Smooth muscle cell (in vitro differentiated cells): ENCODE measurements at regions not wholly inside any gene's neighbourhood (a gene's known extent, or its start where the extent isn't known, plus 50 kb on each side); places are given as distances from the start of the nearest gene placed in this dataset.

Source experiments
- DNase-seq: peaks from one replicate; lab custom pipeline; 2025; ENCODE audit not compliant: unreplicated experiment; lab: John Stamatoyannopoulos, UW
- H2AFZ ChIP-seq: fragments of 200-600 bp; sonication (generic); 2 replicates; pipeline ENCODE4 v1.6.0; 2016; ENCODE audit warnings: antibody characterized with exemption, low read depth, mild to moderate bottlenecking
- H3F3A ChIP-seq: fragments of 200-600 bp; sonication (generic); 2 replicates; pipeline ENCODE4 v1.6.0; 2017; ENCODE audit warnings: antibody characterized with exemption, low read depth
- H3K27ac ChIP-seq: fragments of 200-600 bp; sonication (generic); 2 replicates; pipeline ENCODE4 v1.5.1; 2016; ENCODE audit warnings: low read depth, mild to moderate bottlenecking
- H3K27me3 ChIP-seq: fragments of 200-600 bp; sonication (generic); 2 replicates; pipeline ENCODE4 v1.6.1; 2016; ENCODE audit warnings: low read depth, mild to moderate bottlenecking
- H3K36me3 ChIP-seq: fragments of 200-600 bp; sonication (generic); 2 replicates; pipeline ENCODE4 v1.5.1; 2016; ENCODE audit warnings: low read depth
- H3K4me1 ChIP-seq: fragments of 200-600 bp; sonication (generic); 2 replicates; pipeline ENCODE4 v1.5.1; 2016; ENCODE audit warnings: low read depth
- H3K4me2 ChIP-seq: fragments of 200-600 bp; sonication (generic); 2 replicates; pipeline ENCODE4 v1.6.0; 2016; ENCODE audit warnings: mild to moderate bottlenecking
- H3K4me3 ChIP-seq: fragments of 200-600 bp; sonication (generic); 2 replicates; pipeline ENCODE4 v1.5.1; 2016; ENCODE audit warnings: mild to moderate bottlenecking
- H3K79me2 ChIP-seq: fragments of 200-600 bp; sonication (generic); 2 replicates; pipeline ENCODE4 v1.6.0; 2016; ENCODE audit warnings: low read depth, mild to moderate bottlenecking
- H3K9ac ChIP-seq: fragments of 200-600 bp; sonication (generic); 2 replicates; pipeline ENCODE4 v1.6.0; 2016; ENCODE audit warnings: low read depth
- H3K9me3 ChIP-seq: fragments of 200-600 bp; sonication (generic); replicated peaks from 2 replicates; pipeline ENCODE4 v1.5.1; 2016; ENCODE audit warnings: low read depth
- H4K20me1 ChIP-seq: fragments of 200-600 bp; sonication (generic); 2 replicates; pipeline ENCODE4 v1.6.0; 2016; ENCODE audit warnings: low read depth
- WGBS: methylation state at CpG from one replicate; pipeline ENCODE4 v1.1.7; 2016; ENCODE audit warnings: low lambda C conversion rate; 5-methylcytosine and 5-hydroxymethylcytosine counted together
- TF ChIP-seq, protein P1 (sequence below): fragments of 200-600 bp; sonication (generic); IDR thresholded peaks from 2 replicates; pipeline ENCODE4 v1.5.1; 2017; ENCODE audit warnings: borderline replicate concordance, mild to moderate bottlenecking, antibody characterized with exemption; ENCODE audit not compliant: insufficient read depth, poor library complexity, severe bottlenecking

- no peaks in the 10 kb centered on the region for H4K20me1 ChIP-seq
- H3F3A ChIP-seq: no peaks in the 10 kb centered on the region
- H3K27me3 ChIP-seq: no peaks in the 10 kb centered on the region
- 40% methylated on average over 1 of the region's 1 CpG for WGBS
- DNase-seq: no peak
- no peak overlapping the region for H3K4me2 ChIP-seq
- TF ChIP-seq, protein P1, sequence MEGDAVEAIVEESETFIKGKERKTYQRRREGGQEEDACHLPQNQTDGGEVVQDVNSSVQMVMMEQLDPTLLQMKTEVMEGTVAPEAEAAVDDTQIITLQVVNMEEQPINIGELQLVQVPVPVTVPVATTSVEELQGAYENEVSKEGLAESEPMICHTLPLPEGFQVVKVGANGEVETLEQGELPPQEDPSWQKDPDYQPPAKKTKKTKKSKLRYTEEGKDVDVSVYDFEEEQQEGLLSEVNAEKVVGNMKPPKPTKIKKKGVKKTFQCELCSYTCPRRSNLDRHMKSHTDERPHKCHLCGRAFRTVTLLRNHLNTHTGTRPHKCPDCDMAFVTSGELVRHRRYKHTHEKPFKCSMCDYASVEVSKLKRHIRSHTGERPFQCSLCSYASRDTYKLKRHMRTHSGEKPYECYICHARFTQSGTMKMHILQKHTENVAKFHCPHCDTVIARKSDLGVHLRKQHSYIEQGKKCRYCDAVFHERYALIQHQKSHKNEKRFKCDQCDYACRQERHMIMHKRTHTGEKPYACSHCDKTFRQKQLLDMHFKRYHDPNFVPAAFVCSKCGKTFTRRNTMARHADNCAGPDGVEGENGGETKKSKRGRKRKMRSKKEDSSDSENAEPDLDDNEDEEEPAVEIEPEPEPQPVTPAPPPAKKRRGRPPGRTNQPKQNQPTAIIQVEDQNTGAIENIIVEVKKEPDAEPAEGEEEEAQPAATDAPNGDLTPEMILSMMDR: no peak
- H3K4me1 ChIP-seq: no peaks in the 10 kb centered on the region
- no peak overlapping the region for H3K9ac ChIP-seq
- H3K27ac ChIP-seq: no peak overlapping the region
- H3K79me2 ChIP-seq: no peaks in the 10 kb centered on the region
- H3K4me3 ChIP-seq: no peak overlapping the region
- H3K9me3 ChIP-seq: no peaks in the 10 kb centered on the region
- no peak overlapping the region for H2AFZ ChIP-seq
- no peaks in the 10 kb centered on the region for H3K36me3 ChIP-seq
These were observed 343.5 kb upstream of the F9 start for GRCh38 chrX:139186991-139187390.

- Histone ChIP-seq H3F3A (no peaks in the 10 kb centered on the region), H3K79me2 (no peaks in the 10 kb centered on the region), H3K4me3 (no peak overlapping the region), H3K4me2 (no peak overlapping the region), H3K9me3 (no peaks in the 10 kb centered on the region), H3K4me1 (no peaks in the 10 kb centered on the region), H3K27ac (no peak overlapping the region), H3K9ac (no peak overlapping the region), H3K27me3 (no peaks in the 10 kb centered on the region), H3K36me3 (no peaks in the 10 kb centered on the region), H4K20me1 (no peaks in the 10 kb centered on the region), H2AFZ (no peak overlapping the region)
- no peak for DNase-seq
- 57% methylated on average over 1 of the region's 1 CpG for WGBS
- TF ChIP-seq, protein P1: no peak
These were observed 350.9 kb upstream of the F9 start for GRCh38 chrX:139179592-139179991.

DNA sequence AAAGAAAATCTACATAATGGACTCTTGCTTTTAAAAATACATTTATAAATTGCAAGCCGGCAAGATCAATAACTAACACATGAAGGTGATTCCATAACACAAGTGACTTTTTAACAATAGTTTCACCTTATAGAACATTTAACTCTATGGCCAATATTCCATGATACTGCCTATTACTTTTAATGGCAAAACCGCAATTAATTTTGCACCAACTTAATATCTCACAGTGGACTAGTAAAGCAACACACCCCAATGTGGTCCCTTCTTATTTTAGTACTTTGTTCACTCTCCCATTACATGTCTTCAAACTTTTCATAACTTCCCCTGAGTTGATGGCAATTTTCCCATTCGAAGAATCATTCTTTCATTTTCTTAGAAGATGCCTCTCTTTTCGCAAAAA lies 351.6 kb upstream of the F9 start:
- TF ChIP-seq, protein P1: no peak
- 66% methylated on average over 4 of the region's 4 CpGs for WGBS
- Histone ChIP-seq H3K27me3 (no peaks in the 10 kb centered on the region), H4K20me1 (no peaks in the 10 kb centered on the region), H3K79me2 (no peaks in the 10 kb centered on the region), H3K9me3 (no peaks in the 10 kb centered on the region), H3K36me3 (no peaks in the 10 kb centered on the region), H2AFZ (no peak overlapping the region), H3K27ac (no peak overlapping the region), H3K9ac (no peak overlapping the region), H3K4me1 (no peaks in the 10 kb centered on the region), H3K4me2 (no peak overlapping the region), H3F3A (no peaks in the 10 kb centered on the region), H3K4me3 (no peak overlapping the region)
- no peak for DNase-seq

DNA sequence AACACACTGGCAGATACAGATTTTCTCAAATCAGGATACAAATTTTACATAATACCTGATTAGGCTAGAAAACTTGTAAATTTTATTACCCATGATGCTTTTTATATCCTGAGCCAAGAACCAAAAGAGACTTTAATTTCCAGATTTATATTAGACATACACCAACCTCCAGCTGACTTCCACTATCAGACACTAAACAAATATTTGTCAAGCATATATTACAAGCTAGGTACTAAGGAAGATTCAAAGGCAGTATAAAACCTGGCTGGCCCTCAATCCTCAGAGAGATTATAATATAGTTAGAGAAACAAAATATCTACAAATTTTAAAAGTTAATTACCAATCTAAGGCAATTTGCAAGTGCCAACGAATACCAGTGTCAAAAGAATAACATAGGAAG lies 357.8 kb upstream of the F9 start:
- DNase-seq: no peak
- TF ChIP-seq, protein P1: no peak
- no peaks in the 10 kb centered on the region for H3K79me2 ChIP-seq

More for the DNA sequence above, 357.8 kb upstream of the F9 start:
- 80% methylated on average over 1 of the region's 1 CpG for whole genome bisulfite sequencing
- H3K9me3 ChIP-seq: peaks cover 3% of the 10 kb centered on the region
- no peak overlapping the region for H3K4me2 ChIP-seq
- H3F3A ChIP-seq: no peaks in the 10 kb centered on the region
- H2AFZ ChIP-seq: no peak overlapping the region
- no peaks in the 10 kb centered on the region for H3K36me3 ChIP-seq
- no peaks in the 10 kb centered on the region for H3K4me1 ChIP-seq
- no peak overlapping the region for H3K9ac ChIP-seq
- H3K4me3 ChIP-seq: no peak overlapping the region
- no peak overlapping the region for H3K27ac ChIP-seq
- no peaks in the 10 kb centered on the region for H4K20me1 ChIP-seq
- no peaks in the 10 kb centered on the region for H3K27me3 ChIP-seq
